ENCODE measurements at regions not wholly inside any gene's neighbourhood (a gene's known extent, or its start where the extent isn't known, plus 50 kb on each side); places are given as distances from the start of the nearest gene placed in this dataset.

- WGBS, 3 donors, result 86 to 87% (median 87%) methylated on average over 12 of the region's 12 CpGs
- intact Hi-C loops (cut with DNase I), result no loop called here
Measured at GRCh38 chr1:30810416-30811080, 53.0 kb upstream of the LAPTM5 start.

DNA sequence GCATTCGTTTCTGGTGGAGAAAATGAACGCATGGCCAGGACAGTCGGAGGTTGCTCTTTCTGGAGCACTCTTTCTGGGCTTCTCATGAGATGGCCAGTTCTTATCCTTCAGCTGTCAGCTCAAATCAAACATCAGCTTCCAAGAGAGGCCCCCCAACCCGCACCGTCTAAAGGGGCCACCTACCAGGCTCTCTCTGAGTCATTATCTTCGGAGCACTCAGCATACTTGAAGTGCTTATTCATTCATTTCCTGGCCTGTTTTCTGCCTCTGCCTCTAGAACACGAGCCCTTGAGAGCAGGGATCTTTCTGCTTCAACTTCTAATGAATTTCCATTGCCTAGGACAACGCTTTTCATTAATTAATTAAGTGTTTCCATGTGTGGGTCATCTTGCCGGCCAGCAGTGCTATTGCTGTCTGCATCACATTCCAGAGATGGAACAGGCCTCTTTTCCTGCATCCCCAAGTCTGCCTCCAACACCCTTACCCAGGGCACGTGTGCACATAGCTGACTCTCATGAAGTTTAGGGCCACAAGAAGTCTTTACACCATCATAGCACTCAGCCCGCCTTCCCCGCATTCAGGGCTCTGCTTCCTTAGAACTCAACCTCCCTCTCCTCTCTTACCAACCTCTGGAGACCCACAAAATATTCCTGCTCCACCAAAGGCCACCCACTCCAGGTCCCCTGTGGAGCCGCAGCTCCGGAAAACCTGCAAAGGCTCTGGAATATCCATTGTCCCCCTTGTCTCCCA, 52.1 kb upstream of the LAPTM5 start:
- Histone ChIP-seq H3K9me3 (no peaks in the 10 kb centered on the region), H3K4me1 (ENCODE audit: insufficient read depth) (no peaks in the 10 kb centered on the region), H3K27me3 (no peaks in the 10 kb centered on the region), H3K27ac (no peak overlapping the region), H3K36me3 (no peaks in the 10 kb centered on the region), H3K4me3 (no peak overlapping the region)
- no peak for TF ChIP-seq POLR2A (IDR thresholded peaks at IDR 0.05)
- TF ChIP-seq EP300 (IDR thresholded peaks at IDR 0.05), result no peak
- TF ChIP-seq CTCF (IDR thresholded peaks at IDR 0.05), result no peak
- 51 to 59% (median 56%) methylated on average over 14 of the region's 14 CpGs for WGBS, 3 donors
- intact Hi-C loops (cut with DNase I), result loop anchor here in 1 of 4 donors (10.0 kb wide), 1 partner anchor 615 kb away; no protein-coding TSS in a partner anchor
- DNase-seq, result peak in 1 of 5 donors; percentile 6

More at GRCh38 chr1:30810416-30811080, 53.0 kb upstream of the LAPTM5 start:
- H3K27me3 ChIP-seq, result no peaks in the 10 kb centered on the region
- H3K4me3 ChIP-seq, result no peak overlapping the region
- DNase-seq, result no peak
- H3K27ac ChIP-seq, result no peak overlapping the region
- no peaks in the 10 kb centered on the region for H3K4me1 ChIP-seq (ENCODE audit: insufficient read depth)
- no peaks in the 10 kb centered on the region for H3K36me3 ChIP-seq
- TF ChIP-seq EP300 (IDR thresholded peaks at IDR 0.05), result no peak
- TF ChIP-seq POLR2A (IDR thresholded peaks at IDR 0.05), result no peak
- no peak for TF ChIP-seq CTCF (IDR thresholded peaks at IDR 0.05)
- no peaks in the 10 kb centered on the region for H3K9me3 ChIP-seq

DNA sequence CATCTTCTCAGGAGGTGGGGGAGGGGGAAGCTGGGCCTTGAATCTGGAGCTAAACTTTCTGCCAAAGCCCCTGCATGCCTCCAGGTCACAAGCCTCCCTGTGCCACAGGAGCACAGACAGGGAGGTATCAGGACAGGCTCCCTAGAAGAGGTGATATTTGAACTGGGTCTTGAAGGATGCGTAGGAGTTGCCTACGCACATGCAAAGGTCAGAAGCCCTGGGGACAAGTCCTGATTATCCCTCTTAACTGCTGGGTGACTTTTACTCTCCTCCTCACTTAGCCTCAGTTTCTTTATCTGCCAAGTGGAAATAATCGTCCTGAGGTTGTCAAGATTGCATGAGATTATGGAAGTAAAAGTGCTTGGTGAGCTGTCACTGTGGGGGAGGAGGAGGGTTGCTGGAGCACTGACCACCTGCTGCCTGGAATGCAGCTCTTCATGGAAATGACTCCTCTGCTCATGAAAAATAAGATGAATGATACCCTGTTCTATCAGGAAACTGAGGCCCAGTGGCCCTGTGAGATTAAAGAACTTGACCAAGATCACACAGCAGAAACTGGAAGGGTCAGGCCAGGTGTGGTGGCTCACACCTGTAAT, 50.6 kb upstream of the LAPTM5 start:
- H3K9me3 ChIP-seq, result no peaks in the 10 kb centered on the region
- no peak overlapping the region for H3K4me3 ChIP-seq
- intact Hi-C loops (cut with DNase I), result loop anchor here in 1 of 4 donors (10.0 kb wide), 1 partner anchor 617 kb away; no protein-coding TSS in a partner anchor
- no peak overlapping the region for H3K27ac ChIP-seq
- 90 to 93% (median 92%) methylated on average over 3 of the region's 3 CpGs for WGBS, 3 donors
- H3K36me3 ChIP-seq, result no peaks in the 10 kb centered on the region
- TF ChIP-seq EP300 (IDR thresholded peaks at IDR 0.05), result no peak
- no peak for TF ChIP-seq POLR2A (IDR thresholded peaks at IDR 0.05)
- no peak for TF ChIP-seq CTCF (IDR thresholded peaks at IDR 0.05)
- no peak for DNase-seq
- no peaks in the 10 kb centered on the region for H3K4me1 ChIP-seq (ENCODE audit: insufficient read depth)
- no peaks in the 10 kb centered on the region for H3K27me3 ChIP-seq

DNA sequence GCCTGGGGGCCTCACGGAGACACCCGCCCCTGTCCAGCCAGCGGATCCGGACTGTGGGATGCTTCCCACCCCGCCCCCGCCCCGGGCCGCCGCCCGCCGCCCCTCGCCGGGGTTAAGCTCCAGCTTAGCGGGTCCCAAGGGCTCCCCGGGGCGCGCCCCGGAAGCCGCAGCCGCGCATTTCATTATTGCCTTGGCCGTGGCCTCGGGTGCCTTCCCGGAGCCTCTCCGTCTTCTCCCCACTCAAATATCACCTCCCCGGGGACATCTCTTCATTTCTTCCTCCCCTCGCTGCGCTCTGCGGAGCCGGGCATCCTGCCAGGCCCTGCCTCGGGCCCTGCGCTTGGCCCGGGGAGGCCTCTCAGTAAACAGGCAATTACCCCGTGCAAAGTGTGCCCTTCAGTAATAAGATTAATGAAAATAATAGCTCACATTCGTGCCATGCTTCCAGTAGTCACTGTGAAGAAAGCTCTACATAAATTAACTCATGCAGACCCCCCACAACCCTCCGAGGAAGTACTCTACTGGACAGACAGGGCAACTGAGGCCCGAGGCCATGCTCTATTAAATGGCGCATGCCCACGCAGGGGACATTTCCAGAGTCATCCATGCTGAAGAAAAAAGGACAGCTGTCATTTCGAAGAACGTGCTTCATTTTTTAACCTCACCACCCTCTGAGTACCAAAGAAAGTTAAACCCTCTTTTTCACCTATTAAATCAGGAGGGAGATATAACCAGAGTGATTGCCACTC, 49.9 kb upstream of the LAPTM5 start:
- no peak for TF ChIP-seq EP300 (IDR thresholded peaks at IDR 0.05)
- TF ChIP-seq POLR2A (IDR thresholded peaks at IDR 0.05), result no peak
- TF ChIP-seq CTCF (IDR thresholded peaks at IDR 0.05), result no peak
- no peaks in the 10 kb centered on the region for H3K27me3 ChIP-seq
- peak in 4 of 5 donors; percentile 35 to 71 (median 48) for DNase-seq
- H3K9me3 ChIP-seq, result no peaks in the 10 kb centered on the region
- 15 to 24% (median 23%) methylated on average over 26 to 41 of the region's 41 CpGs for WGBS, 3 donors
- no peaks in the 10 kb centered on the region for H3K36me3 ChIP-seq
- intact Hi-C loops (cut with DNase I), result loop anchor here in 1 of 4 donors (10.0 kb wide), 1 partner anchor 617 kb away; no protein-coding TSS in a partner anchor
- no peaks in the 10 kb centered on the region for H3K4me1 ChIP-seq (ENCODE audit: insufficient read depth)
- no peak overlapping the region for H3K27ac ChIP-seq
- H3K4me3 ChIP-seq, result no peak overlapping the region
